GM13976 (cell line): ENCODE measurements at regions not wholly inside any gene's neighbourhood (a gene's known extent, or its start where the extent isn't known, plus 50 kb on each side); places are given as distances from the start of the nearest gene placed in this dataset.

Experiments used
- DNase-seq: peaks from one replicate; pipeline ENCODE4 v3.0.0; 2012; ENCODE audit warnings: low spot score
- CTCF ChIP-seq: IDR thresholded peaks from 2 replicates; pipeline ENCODE4 v1.5.1; 2012; ENCODE audit warnings: borderline replicate concordance, mild to moderate bottlenecking; ENCODE audit not compliant: insufficient read depth; ENCODE audit errors: extremely low read depth, missing control alignments, control extremely low read depth
- in situ Hi-C: fragments of 300-500 bp; cut with MboI; formaldehyde crosslinking; loops from one replicate; pipeline ENCODE4 v1.12.0; 2022; ENCODE audit warnings: low sequenced_read_pairs, mixed read lengths, inconsistent platforms; ENCODE audit not compliant: unreplicated experiment

- DNase-seq: no peak
- no peak for TF ChIP-seq CTCF
- in situ Hi-C loops: no loop called here
Measured at GRCh38 chr1:34602907-34603306, 151.9 kb upstream of the GJB5 start.

- no peak for DNase-seq
- in situ Hi-C loops: no loop called here
- TF ChIP-seq CTCF: no peak
Measured at GRCh38 chr1:34603594-34603993, 151.3 kb upstream of the GJB5 start.

- in situ Hi-C loops: no loop called here
- no peak for TF ChIP-seq CTCF
- DNase-seq: no peak
Measured at GRCh38 chr1:34606504-34606903, 148.3 kb upstream of the GJB5 start.

GRCh38 chr1:34610063-34610462, 144.8 kb upstream of the GJB5 start:
- DNase-seq: no peak
- no peak for TF ChIP-seq CTCF
- in situ Hi-C loops: no loop called here

GRCh38 chr1:34611571-34611970, 143.3 kb upstream of the GJB5 start:
- no peak for TF ChIP-seq CTCF
- in situ Hi-C loops: no loop called here
- no peak for DNase-seq

- DNase-seq: no peak
- in situ Hi-C loops: no loop called here
- TF ChIP-seq CTCF: no peak
Measured at GRCh38 chr1:34612091-34612827, 142.6 kb upstream of the GJB5 start.

GRCh38 chr1:34617321-34618118, 137.3 kb upstream of the GJB5 start:
- no peak for TF ChIP-seq CTCF
- in situ Hi-C loops: no loop called here
- no peak for DNase-seq
